Pancreas (tissue), 10 donors: ENCODE measurements at regions not wholly inside any gene's neighbourhood (a gene's known extent, or its start where the extent isn't known, plus 50 kb on each side); places are given as distances from the start of the nearest gene placed in this dataset.

Experiments used
- ATAC-seq, 4 donors: fragments of 200-7000 bp; cut with Tn5 transposase; one replicate each; pipeline versions ENCODE4 v1.8.0 to v1.9.1; 2020; ENCODE audit warnings: mild to moderate bottlenecking in 4 of 4, moderate library complexity in 4 of 4
- DNase-seq, 6 donors: peaks; one replicate each; pipeline ENCODE4 v3.0.0-alpha.2; 2020
- FAIRE-seq: peaks from 2 replicates; lab custom pipeline; 2012; peaks lifted over from hg19 to GRCh38; lab: Jason Lieb, UNC
- H3K27ac ChIP-seq, 4 donors: fragments of 200-600 bp; sonication (generic); 1 replicate in 3 of 4; 2 replicates in 1 of 4; pipeline versions ENCODE4 v1.5.0 to v1.8.0; 2020
- H3K27me3 ChIP-seq, 4 donors: fragments of 200-600 bp; one replicate each; pipeline ENCODE4 v1.8.0; 2021
- H3K36me3 ChIP-seq, 3 donors: fragments of 200-600 bp; sonication (generic) in 1 of 3; one replicate each; pipeline versions ENCODE4 v1.5.0 to v1.8.0; 2020 to 2021
- H3K4me1 ChIP-seq, 3 donors: fragments of 200-600 bp; one replicate each; pipeline ENCODE4 v1.8.0; 2021
- H3K4me3 ChIP-seq, 4 donors: fragments of 200-600 bp; sonication (generic) in 2 of 4; one replicate each; pipeline versions ENCODE4 v1.5.0 to v1.8.0; 2020 to 2021
- H3K9me3 ChIP-seq, 4 donors: fragments of 200-600 bp; one replicate each; pipeline ENCODE4 v1.8.0; 2021
- WGBS, 2 donors: extraction: QIAGEN DNeasy Blood & Tissue Kit; methylation state at CpG; one replicate each; pipeline ENCODE4 v1.1.7; 2013; 5-methylcytosine and 5-hydroxymethylcytosine counted together
- intact Hi-C, 3 donors: fragments of 100-400 bp; cut with DNase I; formaldehyde crosslinking; loops; one replicate each; pipeline versions ENCODE4 v1.11.1 to v1.14.2; 2022
- TF ChIP-seq, protein P1 (sequence below), 4 donors: fragments of 200-600 bp; sonication (generic) in 3 of 4; IDR thresholded peaks; one replicate each; pipeline versions ENCODE4 v1.5.0 to v1.8.0; 2021; ENCODE audit warnings: antibody characterized with exemption in 4 of 4
- donor health status: healthy with polysubstance abuse.
- donor health status: DM: no; HTN: no; CAD: no; lungs with moderate emphysema.
- donor health status: DM: no; HTN: no; CAD: no.
- donor health status: control.
- donor health status: control.
- donor health status: Bipolar disorder and iron deficiency.
- donor health status: DM: yes; HTN: yes; CAD: no.
- donor health status: DM: no; HTN: no; CAD: no.
- donor health status: DM: no; HTN: no; CAD: no.
- donor health status: DM: yes; HTN: yes; CAD: no.

DNA sequence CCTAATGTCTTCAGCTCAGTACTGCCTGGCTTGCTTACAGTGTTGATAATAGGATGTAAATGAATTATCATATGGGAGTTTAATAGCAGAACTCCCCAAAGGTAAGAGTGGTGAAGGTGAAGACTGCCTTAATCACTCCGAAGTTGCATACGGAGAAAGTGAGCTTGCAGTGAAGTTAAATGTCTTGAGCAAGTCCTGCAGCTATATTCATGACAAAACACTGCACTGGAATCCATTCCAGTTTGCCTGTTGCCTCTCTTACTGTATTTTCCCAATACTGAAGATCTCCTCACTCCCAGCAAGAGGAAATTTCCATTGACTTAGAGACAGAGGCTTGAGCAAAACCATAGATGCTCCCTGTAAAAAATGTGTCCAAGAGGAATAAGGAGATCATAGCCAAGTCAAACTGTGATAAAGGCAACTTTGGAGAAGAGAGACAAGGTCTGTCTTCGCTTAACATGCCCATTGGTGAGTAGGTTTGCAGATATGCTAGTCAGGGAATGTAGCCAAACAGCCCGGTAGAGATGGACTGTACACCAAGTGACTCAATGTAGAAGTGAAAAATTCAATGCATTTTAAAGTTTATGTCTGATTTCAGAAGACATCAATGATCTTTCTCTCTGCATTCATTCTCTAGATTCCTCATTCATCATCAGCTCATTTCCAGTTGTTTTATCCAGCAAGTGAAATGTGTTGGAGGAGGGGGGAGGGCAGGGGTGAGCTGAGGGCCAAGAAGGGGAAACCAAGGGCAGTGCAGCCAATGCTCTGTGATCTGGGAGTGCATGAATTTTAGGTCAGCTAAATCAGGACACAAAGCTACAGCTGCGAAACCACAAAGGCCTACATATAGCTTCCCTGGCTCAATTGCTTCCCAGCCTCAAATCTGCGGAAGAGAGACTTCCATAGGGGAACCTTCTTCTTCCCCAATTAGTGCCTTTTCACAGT lies 667.1 kb upstream of the NR2F2 start:
- WGBS, 2 donors = 67 to 83% methylated on average over 6 of the region's 6 CpGs
- no peak for FAIRE-seq
- intact Hi-C loops = no loop called here
- ATAC-seq = no peak
- no peaks in the 10 kb centered on the region for H3K36me3 ChIP-seq
- H3K27me3 ChIP-seq = no peaks in the 10 kb centered on the region
- TF ChIP-seq, protein P1, sequence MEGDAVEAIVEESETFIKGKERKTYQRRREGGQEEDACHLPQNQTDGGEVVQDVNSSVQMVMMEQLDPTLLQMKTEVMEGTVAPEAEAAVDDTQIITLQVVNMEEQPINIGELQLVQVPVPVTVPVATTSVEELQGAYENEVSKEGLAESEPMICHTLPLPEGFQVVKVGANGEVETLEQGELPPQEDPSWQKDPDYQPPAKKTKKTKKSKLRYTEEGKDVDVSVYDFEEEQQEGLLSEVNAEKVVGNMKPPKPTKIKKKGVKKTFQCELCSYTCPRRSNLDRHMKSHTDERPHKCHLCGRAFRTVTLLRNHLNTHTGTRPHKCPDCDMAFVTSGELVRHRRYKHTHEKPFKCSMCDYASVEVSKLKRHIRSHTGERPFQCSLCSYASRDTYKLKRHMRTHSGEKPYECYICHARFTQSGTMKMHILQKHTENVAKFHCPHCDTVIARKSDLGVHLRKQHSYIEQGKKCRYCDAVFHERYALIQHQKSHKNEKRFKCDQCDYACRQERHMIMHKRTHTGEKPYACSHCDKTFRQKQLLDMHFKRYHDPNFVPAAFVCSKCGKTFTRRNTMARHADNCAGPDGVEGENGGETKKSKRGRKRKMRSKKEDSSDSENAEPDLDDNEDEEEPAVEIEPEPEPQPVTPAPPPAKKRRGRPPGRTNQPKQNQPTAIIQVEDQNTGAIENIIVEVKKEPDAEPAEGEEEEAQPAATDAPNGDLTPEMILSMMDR (IDR thresholded peaks at IDR 0.05) = no peak
- H3K4me3 ChIP-seq = no peak overlapping the region
- H3K9me3 ChIP-seq = no peaks in the 10 kb centered on the region
- H3K4me1 ChIP-seq = no peaks in the 10 kb centered on the region
- no peak overlapping the region for H3K27ac ChIP-seq
- no peak for DNase-seq

DNA sequence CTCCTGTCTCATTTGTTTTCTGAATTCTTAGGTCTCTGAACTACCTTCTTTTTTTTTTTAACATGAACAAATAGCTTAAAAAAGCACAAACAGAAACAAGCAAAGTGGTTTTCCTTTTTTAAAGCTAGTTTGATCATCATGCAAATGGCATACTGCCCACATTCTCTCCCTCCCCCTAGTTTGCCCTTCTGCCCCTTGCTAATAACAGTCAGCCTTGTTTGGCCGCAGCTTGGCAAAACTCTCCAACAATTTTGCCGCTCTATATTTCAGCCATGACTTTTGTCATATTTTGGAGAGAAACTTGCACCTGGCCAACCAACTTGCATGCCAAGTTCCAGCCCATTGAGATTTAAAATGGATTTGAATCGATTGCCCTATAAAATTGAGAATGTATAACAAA lies 666.0 kb upstream of the NR2F2 start:
- peak in 1 of 4 donors; percentile 48 for ATAC-seq
- no peaks in the 10 kb centered on the region for H3K9me3 ChIP-seq
- H3K4me1 ChIP-seq = no peaks in the 10 kb centered on the region
- TF ChIP-seq, protein P1 (IDR thresholded peaks at IDR 0.05) = no peak
- WGBS, 2 donors = 31 to 40% methylated on average over 3 of the region's 3 CpGs
- no peaks in the 10 kb centered on the region for H3K27me3 ChIP-seq
- H3K27ac ChIP-seq = no peak overlapping the region
- no peak overlapping the region for H3K4me3 ChIP-seq
- intact Hi-C loops = no loop called here
- FAIRE-seq = no peak
- DNase-seq = no peak
- H3K36me3 ChIP-seq = no peaks in the 10 kb centered on the region

DNA sequence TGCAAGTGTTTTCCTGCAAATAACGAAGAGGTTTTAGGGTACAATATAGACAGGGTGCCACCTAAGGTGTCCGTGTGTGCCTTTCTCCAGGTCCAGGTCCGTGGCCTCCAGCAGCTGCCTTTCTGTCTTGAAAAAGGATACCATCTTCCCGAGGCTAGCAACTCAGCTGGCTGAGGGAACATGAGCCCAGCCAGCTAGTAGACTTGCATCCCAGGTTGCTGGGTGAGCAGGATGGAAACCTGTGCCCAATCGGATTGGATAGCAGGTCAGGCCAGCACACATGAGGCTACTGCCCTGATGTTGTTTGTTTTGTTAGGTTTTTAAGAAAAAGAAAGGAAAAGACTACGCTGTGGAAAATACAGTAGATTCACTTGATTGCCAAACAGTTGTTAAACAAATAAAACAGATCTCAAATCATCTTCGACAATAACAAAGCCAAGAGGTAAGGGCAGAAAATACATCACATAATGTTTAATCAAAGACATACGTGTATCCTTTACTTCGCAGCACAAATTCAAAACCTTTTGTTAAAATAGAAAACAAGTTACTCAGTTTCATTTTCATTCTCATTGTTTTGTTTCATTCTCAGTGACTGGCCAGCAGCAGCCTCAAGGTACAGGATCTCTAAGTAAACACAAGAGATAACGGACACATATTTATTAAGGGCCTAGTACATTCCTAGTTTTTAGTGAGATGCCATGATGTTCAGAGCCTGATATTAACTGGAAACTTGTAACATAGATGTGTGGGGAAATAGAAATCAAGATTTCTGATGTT lies 661.2 kb upstream of the NR2F2 start:
- FAIRE-seq (no peak), ATAC-seq (no peak), DNase-seq (no peak)
- Histone ChIP-seq H3K9me3 (no peaks in the 10 kb centered on the region), H3K4me3 (no peak overlapping the region), H3K27ac (no peak overlapping the region), H3K27me3 (peaks cover 0 to 5% (median 0%) of the 10 kb centered on the region in 4 donors), H3K36me3 (no peaks in the 10 kb centered on the region), H3K4me1 (no peaks in the 10 kb centered on the region)
- TF ChIP-seq, protein P1 (IDR thresholded peaks at IDR 0.05) = no peak
- intact Hi-C loops = no loop called here
- 49 to 67% methylated on average over 10 of the region's 10 CpGs for WGBS, 2 donors

DNA sequence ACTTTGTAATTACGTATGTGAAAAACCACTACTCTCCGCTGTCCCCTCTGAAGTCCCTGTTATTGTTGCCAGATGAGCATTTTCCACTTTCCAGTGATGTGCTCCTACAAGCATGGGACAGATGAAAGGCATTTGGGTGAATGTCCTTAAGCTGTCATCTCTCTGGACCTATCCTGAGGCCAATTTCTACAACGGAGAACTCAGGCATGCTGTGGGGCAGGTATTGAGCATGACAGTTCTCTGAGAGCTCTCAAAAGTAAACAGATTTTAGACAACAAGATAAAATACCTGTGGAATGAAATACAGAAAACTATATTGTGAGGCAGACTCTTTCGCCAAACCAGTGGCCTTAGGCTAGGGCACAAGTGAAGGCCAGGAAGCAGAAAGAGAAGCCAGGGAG lies 656.5 kb upstream of the NR2F2 start:
- ATAC-seq (no peak), DNase-seq (no peak), FAIRE-seq (no peak)
- no peak overlapping the region for H3K4me3 ChIP-seq
- no peaks in the 10 kb centered on the region for H3K36me3 ChIP-seq
- WGBS, 2 donors = 78 to 79% methylated on average over 4 of the region's 4 CpGs
- H3K27me3 ChIP-seq = peaks cover 0 to 5% (median 0%) of the 10 kb centered on the region in 4 donors
- intact Hi-C loops = no loop called here
- TF ChIP-seq, protein P1 (IDR thresholded peaks at IDR 0.05) = no peak
- no peaks in the 10 kb centered on the region for H3K4me1 ChIP-seq
- H3K27ac ChIP-seq = no peak overlapping the region
- no peaks in the 10 kb centered on the region for H3K9me3 ChIP-seq
